Tibial nerve (tissue), 4 donors: ENCODE measurements at regions not wholly inside any gene's neighbourhood (a gene's known extent, or its start where the extent isn't known, plus 50 kb on each side); places are given as distances from the start of the nearest gene placed in this dataset.
"Not testable (repeated sequence)": the region's sequence is repeated elsewhere in the genome, so short reads cannot be mapped to it uniquely, and the experiment has no call there.

ENCODE experiments used
- DNase-seq, 2 donors: peaks; one replicate each; pipeline ENCODE4 v3.0.0-alpha.2; 2019; ENCODE audit warnings: low spot score in 2 of 2
- H3K27ac ChIP-seq, 4 donors: fragments of 200-600 bp; sonication (generic) in 3 of 4; one replicate each; pipeline ENCODE4 v1.5.1; 2017 to 2019; ENCODE audit warnings: mild to moderate bottlenecking in 1 of 4
- H3K27me3 ChIP-seq, 2 donors: fragments of 200-600 bp; sonication (generic) in 1 of 2; one replicate each; pipeline versions ENCODE4 v1.5.1 to v1.6.0; 2017 to 2019
- H3K36me3 ChIP-seq, 3 donors: fragments of 200-600 bp; sonication (generic); one replicate each; pipeline ENCODE4 v1.5.1; 2018 to 2019
- H3K4me1 ChIP-seq, 4 donors: fragments of 200-600 bp; sonication (generic) in 3 of 4; one replicate each; pipeline ENCODE4 v1.5.1; 2017 to 2019
- H3K4me3 ChIP-seq, 4 donors: fragments of 200-600 bp; sonication (generic) in 3 of 4; one replicate each; pipeline ENCODE4 v1.5.1; 2017 to 2019; ENCODE audit warnings: mild to moderate bottlenecking in 1 of 4, moderate library complexity in 1 of 4
- H3K9me3 ChIP-seq, 4 donors: fragments of 200-600 bp; sonication (generic) in 3 of 4; one replicate each; pipeline ENCODE4 v1.5.1; 2017 to 2019
- EP300 ChIP-seq, 2 donors: sonication (generic); formaldehyde crosslinking; IDR thresholded peaks; one replicate each; pipeline ENCODE4 v1.6.1; 2017; ENCODE audit warnings: antibody characterized with exemption in 2 of 2, mild to moderate bottlenecking in 1 of 2
- POLR2A ChIP-seq, 2 donors: fragments of 450-650 bp; IDR thresholded peaks; one replicate each; pipeline ENCODE4 v1.6.1; 2017; ENCODE audit warnings: antibody characterized with exemption in 2 of 2, mild to moderate bottlenecking in 2 of 2, moderate library complexity in 2 of 2
- WGBS, 2 donors: methylation state at CpG; one replicate each; pipeline ENCODE4 v1.1.5; 2018; 5-methylcytosine and 5-hydroxymethylcytosine counted together
- TF ChIP-seq, protein P1 (sequence below), 5 experiments: fragments of 200-600 bp in 3 of 5; fragments of 450-650 bp in 2 of 5; sonication (generic) in 3 of 5; IDR thresholded peaks; one replicate each; pipeline ENCODE4 v1.5.1; 2016 to 2019; ENCODE audit warnings: antibody characterized with exemption in 5 of 5, mild to moderate bottlenecking in 3 of 5, moderate library complexity in 2 of 5

DNA sequence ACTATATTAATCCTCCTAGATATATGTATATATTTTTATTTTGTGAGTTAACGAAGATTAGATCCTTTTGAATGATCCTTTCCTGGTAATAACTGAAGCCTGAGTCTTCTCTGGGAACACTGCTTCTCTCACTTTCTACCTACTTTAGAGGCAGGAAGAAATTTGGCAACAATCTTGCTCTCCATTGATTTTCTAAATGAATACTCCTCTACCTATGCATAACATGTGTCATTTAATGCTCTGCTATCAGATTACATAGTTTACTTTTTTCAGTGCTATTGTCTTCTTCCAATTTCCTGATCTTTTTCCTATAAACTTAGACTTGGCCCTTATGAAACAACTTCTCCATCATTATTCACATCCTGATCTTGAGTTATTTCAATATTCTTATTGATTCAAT, 60.4 kb upstream of the PDHA2 start:
- Histone ChIP-seq H3K4me3 (no peak overlapping the region), H3K27ac (no peak overlapping the region), H3K9me3 (no peaks in the 10 kb centered on the region), H3K27me3 (no peaks in the 10 kb centered on the region), H3K36me3 (no peaks in the 10 kb centered on the region), H3K4me1 (no peaks in the 10 kb centered on the region)
- no peak for DNase-seq
- 96 to 97% methylated on average over 1 of the region's 1 CpG for WGBS, 2 donors
- TF ChIP-seq POLR2A (IDR thresholded peaks at IDR 0.05) (no peak), EP300 (IDR thresholded peaks at IDR 0.05) (no peak)
- TF ChIP-seq, protein P1, sequence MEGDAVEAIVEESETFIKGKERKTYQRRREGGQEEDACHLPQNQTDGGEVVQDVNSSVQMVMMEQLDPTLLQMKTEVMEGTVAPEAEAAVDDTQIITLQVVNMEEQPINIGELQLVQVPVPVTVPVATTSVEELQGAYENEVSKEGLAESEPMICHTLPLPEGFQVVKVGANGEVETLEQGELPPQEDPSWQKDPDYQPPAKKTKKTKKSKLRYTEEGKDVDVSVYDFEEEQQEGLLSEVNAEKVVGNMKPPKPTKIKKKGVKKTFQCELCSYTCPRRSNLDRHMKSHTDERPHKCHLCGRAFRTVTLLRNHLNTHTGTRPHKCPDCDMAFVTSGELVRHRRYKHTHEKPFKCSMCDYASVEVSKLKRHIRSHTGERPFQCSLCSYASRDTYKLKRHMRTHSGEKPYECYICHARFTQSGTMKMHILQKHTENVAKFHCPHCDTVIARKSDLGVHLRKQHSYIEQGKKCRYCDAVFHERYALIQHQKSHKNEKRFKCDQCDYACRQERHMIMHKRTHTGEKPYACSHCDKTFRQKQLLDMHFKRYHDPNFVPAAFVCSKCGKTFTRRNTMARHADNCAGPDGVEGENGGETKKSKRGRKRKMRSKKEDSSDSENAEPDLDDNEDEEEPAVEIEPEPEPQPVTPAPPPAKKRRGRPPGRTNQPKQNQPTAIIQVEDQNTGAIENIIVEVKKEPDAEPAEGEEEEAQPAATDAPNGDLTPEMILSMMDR (IDR thresholded peaks at IDR 0.05): no peak

DNA sequence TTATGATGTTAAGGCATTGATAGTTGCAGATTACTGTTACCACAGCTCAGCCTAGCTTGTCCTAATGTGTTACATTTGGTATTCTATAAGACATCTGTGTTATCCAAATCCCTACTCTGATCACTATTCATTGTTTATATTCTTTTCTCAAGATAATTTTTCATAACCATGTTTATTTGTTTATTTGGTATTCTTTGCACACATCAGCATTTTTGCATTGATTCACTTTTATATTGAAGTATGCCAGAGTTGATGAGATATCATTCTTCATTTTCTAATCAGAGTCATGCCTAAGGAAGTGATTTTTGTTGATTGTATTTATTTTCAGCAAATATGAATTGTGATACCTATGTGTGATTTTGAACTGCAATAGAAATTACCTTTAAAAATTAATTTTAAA, 61.2 kb upstream of the PDHA2 start:
- H3K9me3 ChIP-seq: no peaks in the 10 kb centered on the region
- H3K4me1 ChIP-seq: no peaks in the 10 kb centered on the region
- no peaks in the 10 kb centered on the region for H3K27me3 ChIP-seq
- no peak for DNase-seq
- TF ChIP-seq POLR2A (IDR thresholded peaks at IDR 0.05) (no peak), EP300 (IDR thresholded peaks at IDR 0.05) (no peak)
- TF ChIP-seq, protein P1 (IDR thresholded peaks at IDR 0.05): no peak
- no peak overlapping the region for H3K4me3 ChIP-seq
- no peaks in the 10 kb centered on the region for H3K36me3 ChIP-seq
- H3K27ac ChIP-seq: no peak overlapping the region

DNA sequence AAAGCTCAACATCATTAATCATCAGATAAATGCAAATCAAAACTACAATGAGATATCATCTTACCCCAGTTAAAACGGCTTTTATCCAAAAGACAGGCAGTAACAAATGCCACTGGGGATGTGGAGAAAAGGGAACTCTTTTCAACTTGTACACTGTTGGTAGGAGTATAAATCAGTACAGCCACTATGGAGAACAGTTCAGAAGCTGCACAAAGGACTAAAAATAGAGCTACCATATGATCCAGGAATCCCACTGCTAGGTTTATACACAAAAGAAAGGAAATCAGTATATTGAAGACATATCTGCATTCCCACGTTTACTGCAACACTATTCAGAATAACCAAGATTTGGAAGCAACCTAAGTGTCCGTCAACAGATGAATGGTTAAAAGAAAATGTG, 69.3 kb upstream of the PDHA2 start:
- H3K4me1 ChIP-seq, H3K36me3 ChIP-seq, H3K27ac ChIP-seq, H3K27me3 ChIP-seq, H3K9me3 ChIP-seq, H3K4me3 ChIP-seq, DNase-seq: not testable (repeated sequence)
- WGBS, 2 donors: 74 to 75% methylated on average over 3 of the region's 3 CpGs

DNA sequence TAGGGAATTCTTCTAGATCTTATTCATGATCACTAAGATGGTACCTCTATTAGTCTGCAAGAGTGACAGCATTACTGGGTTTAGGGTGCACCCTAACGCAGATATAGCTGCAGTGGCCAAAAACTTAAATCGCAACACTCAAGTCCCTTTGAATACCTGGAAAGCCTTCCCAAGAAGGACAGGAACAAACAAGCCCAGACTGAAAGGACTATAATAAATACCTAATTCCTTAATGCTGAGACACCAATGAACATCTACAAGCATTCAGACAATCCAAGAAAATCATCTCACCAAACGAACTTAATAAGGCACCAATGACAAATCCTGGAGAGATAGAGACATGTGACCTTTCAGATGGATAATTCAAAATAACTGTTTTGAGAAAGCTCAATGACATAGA, 74.9 kb upstream of the PDHA2 start:
- H3K4me1 ChIP-seq: no peaks in the 10 kb centered on the region
- no peak overlapping the region for H3K27ac ChIP-seq
- TF ChIP-seq POLR2A (IDR thresholded peaks at IDR 0.05) (no peak), EP300 (IDR thresholded peaks at IDR 0.05) (no peak)
- TF ChIP-seq, protein P1 (IDR thresholded peaks at IDR 0.05): no peak
- H3K27me3 ChIP-seq: no peaks in the 10 kb centered on the region
- no peak for DNase-seq
- H3K9me3 ChIP-seq: peaks cover 0 to 6% (median 0%) of the 10 kb centered on the region in 4 donors
- H3K36me3 ChIP-seq: no peaks in the 10 kb centered on the region
- 84 to 93% methylated on average over 3 of the region's 3 CpGs for WGBS, 2 donors
- no peak overlapping the region for H3K4me3 ChIP-seq

DNA sequence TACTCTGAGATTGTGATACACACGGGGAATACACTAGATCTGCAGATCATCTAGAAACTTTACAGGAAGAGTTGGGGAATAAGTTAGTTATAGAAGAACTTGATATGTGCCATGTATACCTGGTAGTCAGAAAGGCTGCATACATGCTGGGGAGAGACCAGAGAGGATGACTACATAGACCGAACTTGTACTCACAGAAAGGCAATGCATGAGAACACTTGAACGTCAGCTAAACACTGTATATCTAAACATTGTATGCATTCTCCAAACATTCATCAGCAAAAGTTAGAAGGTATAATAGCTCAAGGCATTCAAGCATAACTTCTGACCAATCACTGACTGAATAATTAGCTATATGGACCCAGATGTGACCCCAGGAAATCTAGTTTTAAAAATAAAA, 78.0 kb upstream of the PDHA2 start:
- H3K36me3 ChIP-seq: no peaks in the 10 kb centered on the region
- no peak for DNase-seq

More for the DNA sequence above, 78.0 kb upstream of the PDHA2 start:
- Histone ChIP-seq H3K4me1 (no peaks in the 10 kb centered on the region), H3K9me3 (peaks cover 0 to 6% (median 0%) of the 10 kb centered on the region in 4 donors), H3K4me3 (no peak overlapping the region), H3K27ac (no peak overlapping the region), H3K27me3 (no peaks in the 10 kb centered on the region)
- TF ChIP-seq POLR2A (IDR thresholded peaks at IDR 0.05): no peak
- TF ChIP-seq EP300 (IDR thresholded peaks at IDR 0.05): no peak
- TF ChIP-seq, protein P1 (IDR thresholded peaks at IDR 0.05): no peak
- 77 to 81% methylated on average over 3 of the region's 3 CpGs for WGBS, 2 donors
